ENCODE measurements at regions not wholly inside any gene's neighbourhood (a gene's known extent, or its start where the extent isn't known, plus 50 kb on each side); places are given as distances from the start of the nearest gene placed in this dataset.
"Not testable (repeated sequence)": the region's sequence is repeated elsewhere in the genome, so short reads cannot be mapped to it uniquely, and the experiment has no call there.

GRCh38 chr9:138174954-138175353 lies 297.4 kb downstream of the CACNA1B start:
- H3K36me3 Mint-ChIP-seq; H3K9me3 Mint-ChIP-seq; ATAC-seq; H3K4me3 Mint-ChIP-seq; H3K4me1 Mint-ChIP-seq (ENCODE audit: low read depth in 2 of 2); DNase-seq (ENCODE audit: low spot score); H3K27me3 Mint-ChIP-seq; H3K27ac Mint-ChIP-seq: not testable (repeated sequence)

GRCh38 chr9:138175354-138175753 lies 297.8 kb downstream of the CACNA1B start:
- H3K4me1 Mint-ChIP-seq (ENCODE audit: low read depth in 2 of 2); H3K4me3 Mint-ChIP-seq; H3K36me3 Mint-ChIP-seq; DNase-seq (ENCODE audit: low spot score); H3K27me3 Mint-ChIP-seq; H3K27ac Mint-ChIP-seq; H3K9me3 Mint-ChIP-seq; ATAC-seq: not testable (repeated sequence)

- not testable (repeated sequence) for DNase-seq (ENCODE audit: low spot score); H3K4me3 Mint-ChIP-seq; H3K9me3 Mint-ChIP-seq; ATAC-seq; H3K4me1 Mint-ChIP-seq (ENCODE audit: low read depth in 2 of 2); H3K27me3 Mint-ChIP-seq; H3K27ac Mint-ChIP-seq; H3K36me3 Mint-ChIP-seq
These were observed 299.5 kb downstream of the CACNA1B start for GRCh38 chr9:138177091-138177490.

- not testable (repeated sequence) for H3K27me3 Mint-ChIP-seq; ATAC-seq; DNase-seq (ENCODE audit: low spot score); H3K9me3 Mint-ChIP-seq; H3K4me1 Mint-ChIP-seq (ENCODE audit: low read depth in 2 of 2); H3K36me3 Mint-ChIP-seq; H3K27ac Mint-ChIP-seq; H3K4me3 Mint-ChIP-seq
These were observed 301.4 kb downstream of the CACNA1B start for GRCh38 chr9:138179003-138179402.

DNA sequence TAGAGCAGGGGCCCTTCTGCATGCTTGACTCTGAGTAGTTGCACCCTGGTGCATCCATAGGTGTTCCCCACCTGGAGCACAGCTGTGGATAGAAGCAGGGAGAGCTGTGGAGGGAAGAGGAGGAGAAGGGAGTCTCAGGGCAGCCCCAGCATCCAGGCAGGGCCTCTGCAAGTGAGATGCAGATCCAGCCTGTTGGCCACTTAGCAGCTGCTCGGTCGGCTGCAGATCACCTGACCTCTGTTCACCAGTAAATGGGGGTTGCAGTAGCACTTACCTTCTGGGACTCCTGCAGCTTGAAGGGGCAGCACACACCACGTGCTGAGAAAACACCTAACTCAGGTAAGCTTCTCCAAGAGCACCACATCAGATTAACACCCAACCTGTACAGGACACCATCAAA lies 302.1 kb downstream of the CACNA1B start:
- not testable (repeated sequence) for H3K4me3 Mint-ChIP-seq; H3K36me3 Mint-ChIP-seq; H3K27ac Mint-ChIP-seq; H3K4me1 Mint-ChIP-seq (ENCODE audit: low read depth in 2 of 2); DNase-seq (ENCODE audit: low spot score); ATAC-seq; H3K9me3 Mint-ChIP-seq; H3K27me3 Mint-ChIP-seq

DNA sequence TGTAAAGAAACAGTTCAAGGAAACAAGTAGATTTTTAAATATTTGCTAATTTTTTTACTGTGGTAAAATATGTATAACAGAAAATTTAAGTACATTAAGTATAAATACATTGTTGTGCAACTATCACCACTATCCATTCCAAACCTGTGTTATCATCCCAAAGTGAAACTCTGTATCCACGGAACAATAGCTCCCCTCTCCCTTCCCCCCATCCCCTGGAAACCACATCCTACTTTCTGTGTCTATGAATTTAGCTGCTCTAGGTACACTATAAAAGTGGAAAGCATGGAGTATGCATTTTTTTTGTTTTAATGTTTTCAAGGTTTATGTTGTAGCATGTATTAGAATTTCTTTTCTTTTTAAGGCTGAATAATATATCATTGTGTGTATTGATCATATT lies 304.4 kb downstream of the CACNA1B start:
- H3K4me1 Mint-ChIP-seq (ENCODE audit: low read depth in 2 of 2); ATAC-seq; H3K9me3 Mint-ChIP-seq; H3K36me3 Mint-ChIP-seq; H3K27me3 Mint-ChIP-seq; H3K4me3 Mint-ChIP-seq; DNase-seq (ENCODE audit: low spot score); H3K27ac Mint-ChIP-seq: not testable (repeated sequence)

- H3K4me1 Mint-ChIP-seq (ENCODE audit: low read depth in 2 of 2); H3K36me3 Mint-ChIP-seq; H3K4me3 Mint-ChIP-seq; H3K27ac Mint-ChIP-seq; ATAC-seq; H3K9me3 Mint-ChIP-seq; H3K27me3 Mint-ChIP-seq; DNase-seq (ENCODE audit: low spot score): not testable (repeated sequence)
These were observed 319.6 kb downstream of the CACNA1B start for GRCh38 chr9:138197156-138197555.

DNA sequence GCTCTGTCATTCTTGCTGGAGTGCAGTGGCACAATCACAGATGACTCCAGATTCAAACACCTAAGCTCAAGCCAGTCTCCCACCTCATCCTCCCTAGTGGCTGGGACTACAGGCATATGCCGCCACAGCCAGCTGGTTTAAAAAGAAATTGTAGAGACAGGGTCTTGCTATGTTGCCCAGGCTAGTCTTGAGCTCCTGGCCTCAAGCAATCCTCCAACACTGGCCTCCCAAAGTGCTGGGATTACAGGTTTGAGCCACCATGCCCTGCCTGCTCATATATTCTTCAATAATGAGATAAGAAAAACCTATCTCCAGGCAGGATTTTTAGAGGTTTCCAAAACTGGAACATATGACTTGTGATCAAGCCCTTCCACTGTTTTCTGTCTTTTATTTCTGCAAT lies 321.4 kb downstream of the CACNA1B start:
- not testable (repeated sequence) for ATAC-seq; DNase-seq (ENCODE audit: low spot score); H3K4me1 Mint-ChIP-seq (ENCODE audit: low read depth in 2 of 2); H3K27me3 Mint-ChIP-seq; H3K9me3 Mint-ChIP-seq; H3K27ac Mint-ChIP-seq; H3K36me3 Mint-ChIP-seq; H3K4me3 Mint-ChIP-seq

GRCh38 chr9:138199917-138200316 lies 322.3 kb downstream of the CACNA1B start:
- DNase-seq (ENCODE audit: low spot score); H3K27me3 Mint-ChIP-seq; H3K4me3 Mint-ChIP-seq; ATAC-seq; H3K27ac Mint-ChIP-seq; H3K36me3 Mint-ChIP-seq; H3K4me1 Mint-ChIP-seq (ENCODE audit: low read depth in 2 of 2); H3K9me3 Mint-ChIP-seq: not testable (repeated sequence)

DNA sequence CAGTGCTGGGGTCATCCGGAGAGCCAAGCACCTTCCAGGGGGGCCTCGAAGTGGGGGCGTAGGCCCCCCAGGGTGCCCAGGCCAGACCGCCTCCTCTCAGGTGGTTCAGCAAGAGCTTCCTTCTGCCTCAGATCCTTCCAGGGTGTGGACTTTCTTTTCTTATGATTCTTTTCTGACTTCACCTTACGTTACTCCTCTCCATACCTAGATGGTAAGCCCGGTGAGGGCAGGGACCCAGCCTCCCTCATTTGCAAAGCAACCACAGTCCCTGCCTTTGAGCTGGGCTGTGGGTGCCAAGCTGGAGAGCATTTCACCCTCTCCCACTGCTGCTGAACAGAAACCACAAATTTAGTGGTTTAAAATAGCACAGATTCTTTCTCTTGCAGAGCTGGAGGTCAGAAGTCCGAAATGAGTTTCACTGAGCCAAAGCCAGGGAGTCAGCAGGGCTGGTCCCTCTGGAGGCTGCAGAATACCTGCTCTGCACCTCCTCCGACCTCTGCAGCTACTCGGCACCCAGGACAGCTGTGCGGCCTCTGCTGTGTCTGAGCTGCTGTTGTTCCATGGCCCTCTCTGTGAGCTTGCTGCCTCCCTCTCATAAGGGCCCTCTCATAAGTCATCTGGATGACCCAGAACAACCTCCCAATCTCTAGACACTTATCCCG lies 323.0 kb downstream of the CACNA1B start:
- not testable (repeated sequence) for H3K36me3 Mint-ChIP-seq; H3K4me3 Mint-ChIP-seq; H3K27me3 Mint-ChIP-seq; H3K9me3 Mint-ChIP-seq; H3K27ac Mint-ChIP-seq; DNase-seq (ENCODE audit: low spot score); H3K4me1 Mint-ChIP-seq (ENCODE audit: low read depth in 2 of 2)
- ATAC-seq = peak in 1 of 2 donors; percentile 54

DNA sequence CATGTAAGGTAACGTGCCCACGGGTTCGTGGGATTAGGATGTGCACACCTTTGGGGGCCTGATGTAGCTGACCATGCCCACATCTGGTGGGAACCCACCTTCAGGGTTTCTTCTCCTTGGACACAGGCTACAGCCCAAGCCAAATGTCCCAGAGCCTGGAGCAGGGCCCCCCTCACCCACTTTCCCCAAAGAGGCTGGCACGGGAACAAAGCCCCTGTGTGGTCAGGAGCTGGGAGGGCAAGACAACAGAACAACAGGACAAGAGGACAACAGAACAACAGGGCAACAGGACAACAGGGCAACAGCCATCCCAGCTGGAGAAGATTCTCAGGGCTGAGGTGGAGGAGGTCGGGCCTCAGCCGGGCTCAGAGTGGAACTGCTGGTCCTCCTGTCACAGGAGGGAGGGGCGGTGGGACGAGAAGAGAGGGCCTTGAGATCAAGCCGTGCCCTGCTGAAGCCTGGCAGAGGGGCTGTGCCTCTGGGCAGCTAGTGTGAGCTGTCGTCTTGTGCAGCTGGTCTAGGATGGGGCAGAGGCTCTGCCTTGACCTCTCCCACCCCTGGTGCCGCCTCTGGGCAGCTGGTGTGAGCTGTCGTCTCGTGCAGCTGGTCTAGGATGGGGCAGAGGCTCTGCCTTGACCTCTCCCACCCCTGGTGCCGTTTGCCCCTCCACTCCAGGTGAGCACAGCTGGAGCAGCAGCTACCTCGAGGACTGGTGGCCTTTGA lies 323.7 kb downstream of the CACNA1B start:
- H3K4me1 Mint-ChIP-seq (ENCODE audit: low read depth in 2 of 2); H3K27ac Mint-ChIP-seq; H3K36me3 Mint-ChIP-seq; H3K9me3 Mint-ChIP-seq; H3K27me3 Mint-ChIP-seq; DNase-seq (ENCODE audit: low spot score); H3K4me3 Mint-ChIP-seq: not testable (repeated sequence)
- peak in 1 of 2 donors; percentile 15 for ATAC-seq

GRCh38 chr9:138202043-138202442 lies 324.5 kb downstream of the CACNA1B start:
- ATAC-seq = peak in 1 of 2 donors; percentile 10
- not testable (repeated sequence) for H3K27ac Mint-ChIP-seq

DNA sequence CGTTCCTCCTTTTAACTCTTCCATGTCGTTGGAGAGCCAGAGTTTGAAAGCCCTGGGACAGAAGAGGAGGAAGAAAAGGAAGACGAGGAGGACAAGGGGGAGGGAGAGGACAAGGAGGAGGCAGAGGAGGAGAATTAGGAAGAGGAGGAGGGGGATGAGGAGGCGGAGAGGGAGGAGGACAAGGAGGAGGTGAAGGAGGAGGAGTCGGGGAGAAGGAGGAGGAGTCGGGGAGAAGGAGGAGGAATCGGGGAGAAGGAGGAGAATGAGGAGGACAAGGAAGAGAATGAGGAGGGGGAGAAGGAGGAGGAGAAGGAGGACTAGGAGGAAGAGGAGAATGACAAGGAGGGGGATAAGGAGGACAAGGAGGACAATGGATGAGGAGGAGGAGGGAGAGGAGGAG lies 325.7 kb downstream of the CACNA1B start:
- H3K36me3 Mint-ChIP-seq; H3K9me3 Mint-ChIP-seq; DNase-seq (ENCODE audit: low spot score); H3K27me3 Mint-ChIP-seq; H3K4me3 Mint-ChIP-seq; ATAC-seq; H3K4me1 Mint-ChIP-seq (ENCODE audit: low read depth in 2 of 2); H3K27ac Mint-ChIP-seq: not testable (repeated sequence)

More at GRCh38 chr9:138202043-138202442, 324.5 kb downstream of the CACNA1B start:
- DNase-seq (ENCODE audit: low spot score); H3K36me3 Mint-ChIP-seq; H3K9me3 Mint-ChIP-seq; H3K4me3 Mint-ChIP-seq; H3K27me3 Mint-ChIP-seq; H3K4me1 Mint-ChIP-seq (ENCODE audit: low read depth in 2 of 2): not testable (repeated sequence)

GRCh38 chr9:138203872-138204271 lies 326.3 kb downstream of the CACNA1B start:
- DNase-seq (ENCODE audit: low spot score) = not testable (repeated sequence)

GRCh38 chr9:138206108-138206507 lies 328.5 kb downstream of the CACNA1B start:
- not testable (repeated sequence) for H3K4me3 Mint-ChIP-seq; H3K27ac Mint-ChIP-seq; DNase-seq (ENCODE audit: low spot score); ATAC-seq; H3K9me3 Mint-ChIP-seq; H3K4me1 Mint-ChIP-seq (ENCODE audit: low read depth in 2 of 2); H3K36me3 Mint-ChIP-seq; H3K27me3 Mint-ChIP-seq

More at GRCh38 chr9:138203872-138204271, 326.3 kb downstream of the CACNA1B start:
- H3K27me3 Mint-ChIP-seq; H3K4me1 Mint-ChIP-seq (ENCODE audit: low read depth in 2 of 2); H3K4me3 Mint-ChIP-seq; H3K27ac Mint-ChIP-seq; H3K9me3 Mint-ChIP-seq; ATAC-seq; H3K36me3 Mint-ChIP-seq: not testable (repeated sequence)

Data from natural killer cell treated with Interleukin-12 subunit alpha and Interleukin-12 subunit beta and Interleukin-15 and Interleukin-18, amount 100 ng/mL, for 72 hours (primary cell).